ENCODE measurements at regions not wholly inside any gene's neighbourhood (a gene's known extent, or its start where the extent isn't known, plus 50 kb on each side); places are given as distances from the start of the nearest gene placed in this dataset.

DNA sequence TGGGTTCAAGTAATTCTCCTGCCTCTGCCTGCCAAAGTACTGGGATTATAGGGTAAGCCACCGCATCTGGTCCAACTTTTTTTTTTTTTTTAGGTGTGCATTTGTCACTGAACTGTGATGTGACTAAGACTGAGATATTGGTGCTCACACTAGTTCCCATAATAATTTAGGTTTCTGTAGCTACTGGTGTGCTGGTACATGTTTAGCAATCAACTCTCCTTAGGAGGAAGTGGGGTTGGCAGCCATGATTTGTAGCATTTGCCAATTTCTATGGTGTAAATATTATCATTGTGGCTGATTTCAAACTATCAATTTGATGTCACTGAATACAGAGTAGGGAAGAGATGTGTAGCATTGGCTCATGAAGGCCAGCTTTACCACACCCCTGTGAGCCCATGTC lies 372.7 kb downstream of the EDEM1 start:
- no TSS peak for BruUV-seq (replicated peaks)
- Histone ChIP-seq H3K4me3 (replicated peaks in 1 of 3; ENCODE audit: insufficient read depth in 1 of 3, low read depth in 2 of 3, low read length in 3 of 3) (no peak overlapping the region), H3K4me2 (ENCODE audit: low read depth, low read length) (no peak overlapping the region), H4K20me1 (ENCODE audit: insufficient read depth, low read length) (no peaks in the 10 kb centered on the region), H3K36me3 (replicated peaks in 1 of 2; ENCODE audit: control insufficient read depth in 1 of 2, insufficient read depth in 2 of 2, low read length in 2 of 2) (no peaks in the 10 kb centered on the region), H3K9ac (ENCODE audit: insufficient read depth, low read depth, low read length) (no peak overlapping the region), H3K9me3 (ENCODE audit: low read length) (no peaks in the 10 kb centered on the region), H3K79me2 (ENCODE audit: insufficient read depth, low read length) (no peaks in the 10 kb centered on the region), H3K4me1 (ENCODE audit: insufficient read depth, low read length) (no peaks in the 10 kb centered on the region), H3K27ac (ENCODE audit: extremely low read length, insufficient read depth, low read length) (no peak overlapping the region), H3K27me3 (ENCODE audit: control insufficient read depth in 1 of 2, insufficient read depth in 2 of 2, low read length in 2 of 2) (no peaks in the 10 kb centered on the region), H2AFZ (ENCODE audit: low read length) (no peak overlapping the region)
- intact Hi-C loops (cut with micrococcal nuclease; ENCODE audit: unreplicated experiment) = loop anchor here (10.0 kb wide), 1 partner anchor 1235 kb away; no protein-coding TSS in a partner anchor
- 13% methylated on average over 1 of the region's 1 CpG for WGBS (ENCODE audit: low lambda C conversion rate)
- in situ Hi-C loops (cut with HindIII; ENCODE audit: extremely low pct_ligation_motif_present, low pct_unique_long_range_greater_than_20kb) = no loop called here
- ChIA-PET POLR2A (no interaction called here), CTCF (ENCODE audit: low intra/inter-chr PET ratio, low total read pairs) (no interaction called here)
- ATAC-seq (no peak), FAIRE-seq (no peak), DNase-seq (ENCODE audit: low spot score) (no peak)
- TF ChIP-seq ZSCAN29 (CRISPR knock-in tag; conservative IDR thresholded peaks at IDR 0.05) (no peak), ZNF282 (IDR thresholded peaks at IDR 0.05; ENCODE audit: partially characterized antibody) (no peak), ZNF605 (CRISPR knock-in tag; IDR thresholded peaks at IDR 0.05) (no peak), ZNF569 (CRISPR knock-in tag; IDR thresholded peaks at IDR 0.05; ENCODE audit: borderline replicate concordance) (no peak), ZMAT5 (CRISPR knock-in tag; IDR thresholded peaks at IDR 0.05; ENCODE audit: borderline replicate concordance, low read depth) (no peak), ZNF510 (CRISPR knock-in tag; IDR thresholded peaks at IDR 0.05; ENCODE audit: low read depth) (no peak), RFXANK (CRISPR knock-in tag; IDR thresholded peaks at IDR 0.05) (no peak)
- TF ChIP-seq, protein P1, sequence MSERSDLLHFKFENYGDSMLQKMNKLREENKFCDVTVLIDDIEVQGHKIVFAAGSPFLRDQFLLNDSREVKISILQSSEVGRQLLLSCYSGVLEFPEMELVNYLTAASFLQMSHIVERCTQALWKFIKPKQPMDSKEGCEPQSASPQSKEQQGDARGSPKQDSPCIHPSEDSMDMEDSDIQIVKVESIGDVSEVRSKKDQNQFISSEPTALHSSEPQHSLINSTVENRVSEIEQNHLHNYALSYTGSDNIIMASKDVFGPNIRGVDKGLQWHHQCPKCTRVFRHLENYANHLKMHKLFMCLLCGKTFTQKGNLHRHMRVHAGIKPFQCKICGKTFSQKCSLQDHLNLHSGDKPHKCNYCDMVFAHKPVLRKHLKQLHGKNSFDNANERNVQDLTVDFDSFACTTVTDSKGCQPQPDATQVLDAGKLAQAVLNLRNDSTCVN (CRISPR knock-in tag; IDR thresholded peaks at IDR 0.05; ENCODE audit: borderline replicate concordance) = no peak
- TF ChIP-seq, protein P2, sequence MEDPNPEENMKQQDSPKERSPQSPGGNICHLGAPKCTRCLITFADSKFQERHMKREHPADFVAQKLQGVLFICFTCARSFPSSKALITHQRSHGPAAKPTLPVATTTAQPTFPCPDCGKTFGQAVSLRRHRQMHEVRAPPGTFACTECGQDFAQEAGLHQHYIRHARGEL (CRISPR knock-in tag; IDR thresholded peaks at IDR 0.05) = no peak
